A673 (cell line): ENCODE measurements at regions not wholly inside any gene's neighbourhood (a gene's known extent, or its start where the extent isn't known, plus 50 kb on each side); places are given as distances from the start of the nearest gene placed in this dataset.

Experiments used
- BruUV-seq: library from RNA; stranded (reverse); fragments of 400-500 nt; replicated peaks from 2 replicates; lab custom pipeline; 2021; lab: Mats Ljungman, UMichigan
- CTCF ChIA-PET: fragments of 300-600 bp; sonication (Branson Sonifier 250); formaldehyde crosslinking; loops from one replicate; lab custom pipeline; 2022; ENCODE audit warnings: antibody characterized with exemption; lab: Charles Lee
- POLR2A ChIA-PET: fragments of 300-600 bp; sonication (Branson Sonifier 250); formaldehyde crosslinking; loops from one replicate; lab custom pipeline; 2022; ENCODE audit warnings: antibody characterized with exemption; ENCODE audit not compliant: low non-redundant PET; lab: Charles Lee
- DNase-seq: peaks from one replicate; pipeline ENCODE4 v3.0.0-alpha.2; 2015; ENCODE audit warnings: low spot score
- H3K27ac ChIP-seq: fragments of 200-600 bp; sonication (generic); 2 replicates; pipeline ENCODE4 v1.5.1; 2016; ENCODE audit warnings: mixed run types, low read depth, mild to moderate bottlenecking, mixed read lengths, antibody characterized with exemption, low read length; ENCODE audit not compliant: poor library complexity, severe bottlenecking
- H3K27me3 ChIP-seq: fragments of 200-600 bp; sonication (generic); replicated peaks from 2 replicates; pipeline ENCODE4 v1.6.1; 2017; ENCODE audit warnings: mixed run types, low read depth, mild to moderate bottlenecking, mixed read lengths, antibody characterized with exemption, low read length; ENCODE audit not compliant: insufficient read depth, poor library complexity
- H3K36me3 ChIP-seq: fragments of 200-600 bp; sonication (generic); 2 replicates; pipeline ENCODE4 v1.6.1; 2016; ENCODE audit warnings: mixed run types, mild to moderate bottlenecking, mixed read lengths, antibody characterized with exemption, low read length; ENCODE audit not compliant: insufficient read depth, poor library complexity, severe bottlenecking
- H3K4me1 ChIP-seq: fragments of 200-600 bp; sonication (generic); 2 replicates; pipeline ENCODE4 v1.6.1; 2017; ENCODE audit warnings: mixed run types, mild to moderate bottlenecking, mixed read lengths, antibody characterized with exemption, low read length; ENCODE audit not compliant: insufficient read depth, poor library complexity, severe bottlenecking
- H3K4me3 ChIP-seq: fragments of 200-600 bp; sonication (generic); 2 replicates; pipeline ENCODE4 v1.5.1; 2016; ENCODE audit warnings: low read depth, mixed run types, mild to moderate bottlenecking, mixed read lengths, low read length; ENCODE audit not compliant: poor library complexity, severe bottlenecking
- H3K9me3 ChIP-seq: fragments of 200-600 bp; sonication (generic); 2 replicates; pipeline ENCODE4 v1.6.1; 2016; ENCODE audit warnings: mixed run types, low read depth, mild to moderate bottlenecking, mixed read lengths, antibody characterized with exemption, low read length; ENCODE audit not compliant: poor library complexity, severe bottlenecking
- CTCF ChIP-seq: fragments of 300-800, 200-600 bp; sonication (generic); conservative IDR thresholded peaks from 2 replicates; pipeline ENCODE4 v1.5.1; 2017; ENCODE audit warnings: low read depth, mild to moderate bottlenecking, antibody characterized with exemption, low read length, moderate library complexity, mixed read lengths
- EZH2 ChIP-seq: fragments of 200-600 bp; sonication (generic); IDR thresholded peaks from 2 replicates; pipeline ENCODE4 v1.6.1; 2017; ENCODE audit warnings: borderline replicate concordance, low read depth, mild to moderate bottlenecking, mixed read lengths, antibody characterized with exemption, low read length; ENCODE audit not compliant: poor library complexity, severe bottlenecking
- intact Hi-C: fragments of 100-400 bp; cut with micrococcal nuclease; formaldehyde crosslinking; loops from one replicate; pipeline ENCODE4 v1.10.0; 2022; ENCODE audit not compliant: unreplicated experiment

GRCh38 chr3:124230432-124230831 lies 238.5 kb upstream of the ROPN1 start:
- CTCF ChIA-PET, result no interaction called here
- POLR2A ChIA-PET, result no interaction called here

GRCh38 chr3:124230998-124231397 lies 239.1 kb upstream of the ROPN1 start:
- H3K36me3 ChIP-seq, result no peaks in the 10 kb centered on the region
- intact Hi-C loops, result no loop called here
- H3K27ac ChIP-seq, result no peak overlapping the region
- no peak overlapping the region for H3K4me3 ChIP-seq
- no peaks in the 10 kb centered on the region for H3K27me3 ChIP-seq
- TF ChIP-seq EZH2, result no peak
- TF ChIP-seq CTCF, result no peak
- H3K9me3 ChIP-seq, result no peaks in the 10 kb centered on the region
- ChIA-PET POLR2A (no interaction called here), CTCF (interaction anchor here (0.5 kb wide), 1 partner anchor 41 kb away, joined by 3 read pairs; no protein-coding TSS in a partner anchor)
- no TSS peak for BruUV-seq
- DNase-seq, result no peak
- no peaks in the 10 kb centered on the region for H3K4me1 ChIP-seq

More at GRCh38 chr3:124230432-124230831, 238.5 kb upstream of the ROPN1 start:
- Histone ChIP-seq H3K4me3 (no peak overlapping the region), H3K9me3 (no peaks in the 10 kb centered on the region), H3K4me1 (no peaks in the 10 kb centered on the region), H3K36me3 (no peaks in the 10 kb centered on the region), H3K27ac (no peak overlapping the region), H3K27me3 (no peaks in the 10 kb centered on the region)
- no peak for DNase-seq
- no TSS peak for BruUV-seq
- intact Hi-C loops, result no loop called here
- TF ChIP-seq CTCF (no peak), EZH2 (no peak)

- no TSS peak for BruUV-seq
- CTCF ChIA-PET, result no interaction called here
- POLR2A ChIA-PET, result no interaction called here
- H3K27me3 ChIP-seq, result no peaks in the 10 kb centered on the region
- intact Hi-C loops, result no loop called here
- H3K36me3 ChIP-seq, result no peaks in the 10 kb centered on the region
- TF ChIP-seq CTCF (no peak), EZH2 (no peak)
- no peak overlapping the region for H3K4me3 ChIP-seq
- H3K4me1 ChIP-seq, result no peaks in the 10 kb centered on the region
- H3K27ac ChIP-seq, result no peak overlapping the region
- no peak for DNase-seq
- no peaks in the 10 kb centered on the region for H3K9me3 ChIP-seq
Observed at GRCh38 chr3:124234852-124235252, 242.9 kb upstream of the ROPN1 start.
